CD4-positive, alpha-beta T cell treated with Interferon alpha-2 for 1 hour (primary cell): ENCODE measurements at regions not wholly inside any gene's neighbourhood (a gene's known extent, or its start where the extent isn't known, plus 50 kb on each side); places are given as distances from the start of the nearest gene placed in this dataset.

ENCODE experiments used
- DNase-seq, 2 donors: peaks; one replicate each; pipeline ENCODE4 v3.0.0-alpha.2; 2020 to 2022

DNA sequence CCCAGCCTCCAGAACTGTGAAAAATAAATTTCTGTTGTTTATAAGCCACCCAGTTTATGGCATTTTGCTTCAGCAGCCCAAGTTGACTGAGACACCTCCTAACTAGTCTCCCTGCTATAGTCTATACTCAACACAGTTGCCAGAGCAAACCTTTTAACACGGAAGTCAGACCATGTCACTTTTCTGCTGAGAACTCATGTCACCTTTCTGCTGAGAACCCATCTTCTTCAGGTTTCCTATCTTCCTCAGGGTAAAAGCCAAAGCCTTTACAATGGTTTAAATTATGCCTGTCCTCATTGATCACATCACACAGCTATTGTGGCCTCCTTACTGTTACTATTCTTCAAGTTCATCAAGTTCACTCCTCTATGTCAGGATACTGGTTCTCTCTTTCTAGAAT, 74.3 kb upstream of the SOX6 start:
- DNase-seq, result no peak

DNA sequence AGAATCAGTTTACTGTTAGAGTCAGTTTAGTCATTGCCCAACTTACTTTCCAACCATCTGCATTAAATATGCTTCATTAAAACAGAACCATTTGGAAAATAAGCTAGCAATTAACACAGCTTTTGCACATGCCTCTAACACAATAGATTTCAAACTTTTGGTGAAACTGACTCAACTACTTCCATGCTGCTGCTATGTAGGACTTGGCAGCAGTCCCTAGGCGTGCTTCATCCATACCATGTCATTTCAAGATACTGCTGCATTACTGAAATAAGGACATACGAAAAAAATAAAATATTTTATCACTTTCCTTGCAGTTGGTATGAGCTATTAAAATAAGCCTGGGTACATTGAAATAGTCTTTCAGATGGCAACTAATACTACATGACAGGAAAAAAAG, 65.5 kb upstream of the SOX6 start:
- no peak for DNase-seq

DNA sequence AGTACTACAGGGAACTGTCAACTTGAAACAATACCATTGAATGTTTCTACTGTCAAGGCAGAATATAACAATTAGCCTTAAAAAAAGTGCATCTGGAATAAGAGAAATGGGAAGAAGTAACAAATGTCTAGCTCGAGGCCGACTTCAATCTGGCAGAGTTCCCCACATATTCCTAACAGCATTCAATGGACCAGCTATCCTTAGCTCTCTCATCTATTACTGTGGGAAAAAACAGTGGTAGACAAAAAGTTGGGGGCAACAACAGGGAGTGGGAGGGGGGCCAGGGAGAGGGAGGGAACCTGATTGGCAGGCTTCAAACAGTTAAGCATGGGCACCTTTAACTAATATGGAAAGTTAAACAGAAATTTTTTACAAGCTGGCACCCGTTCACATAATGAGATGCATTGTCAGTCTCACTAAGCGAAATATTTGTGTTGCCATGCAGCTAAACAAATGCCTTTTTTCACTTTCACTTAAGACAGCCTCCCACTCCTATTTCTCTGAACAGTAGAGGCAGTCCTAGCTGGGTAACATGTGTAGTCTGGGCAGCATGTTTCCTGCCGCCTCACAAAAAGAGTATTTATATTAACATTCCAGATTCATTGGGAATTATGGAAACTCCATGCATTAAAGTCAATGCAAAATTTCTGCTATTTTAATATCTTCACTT, 62.2 kb upstream of the SOX6 start:
- no peak for DNase-seq

DNA sequence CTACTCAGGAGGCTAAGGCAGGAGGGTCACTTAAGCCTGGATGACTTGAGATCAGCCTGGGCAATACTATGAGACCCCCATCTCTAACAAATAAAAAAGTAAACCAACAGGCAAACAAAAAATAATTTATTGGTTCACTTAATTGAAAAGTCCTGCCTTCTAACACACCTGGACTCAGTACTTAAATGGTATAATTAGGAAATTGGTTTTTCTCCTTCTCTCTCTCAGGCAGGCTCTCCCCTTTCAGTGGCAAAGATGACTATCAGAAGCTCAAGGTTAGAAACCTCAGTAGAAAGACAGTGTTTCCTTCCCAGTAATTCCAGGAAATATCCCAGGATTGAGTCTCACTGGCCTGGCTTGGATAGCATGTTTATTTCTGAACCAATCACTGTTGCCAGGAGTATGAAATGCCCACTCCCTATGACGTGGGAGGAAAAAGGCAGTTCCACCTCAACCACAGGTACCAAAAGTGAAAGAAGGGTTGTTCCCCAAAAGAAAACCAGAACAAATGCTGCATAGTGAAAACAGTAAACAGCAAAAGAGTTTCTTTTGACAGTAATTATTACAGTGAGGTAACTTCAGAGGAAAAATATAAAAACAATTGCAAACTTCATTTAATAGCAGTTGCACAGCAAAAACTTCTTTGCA, 56.3 kb upstream of the SOX6 start:
- DNase-seq, result no peak

DNA sequence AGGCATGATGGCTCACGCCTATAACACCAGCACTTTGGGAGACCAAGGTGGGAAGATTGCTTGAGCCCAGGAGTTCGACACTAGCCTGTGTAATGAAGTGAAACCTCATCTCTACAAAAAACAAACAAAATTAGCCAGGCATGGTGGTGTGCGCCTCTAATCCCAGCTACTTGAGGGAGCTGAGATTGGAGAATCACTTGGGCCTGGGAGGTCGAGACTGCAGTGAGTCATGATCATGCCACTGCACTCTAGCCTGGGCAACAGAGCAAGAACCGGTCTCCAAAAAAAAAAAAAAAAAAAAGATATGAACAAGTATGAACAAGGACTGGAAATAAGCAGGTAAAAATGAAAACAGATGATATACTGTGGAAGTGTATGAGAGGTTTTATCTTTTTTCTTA, 54.1 kb upstream of the SOX6 start:
- DNase-seq, result no peak

DNA sequence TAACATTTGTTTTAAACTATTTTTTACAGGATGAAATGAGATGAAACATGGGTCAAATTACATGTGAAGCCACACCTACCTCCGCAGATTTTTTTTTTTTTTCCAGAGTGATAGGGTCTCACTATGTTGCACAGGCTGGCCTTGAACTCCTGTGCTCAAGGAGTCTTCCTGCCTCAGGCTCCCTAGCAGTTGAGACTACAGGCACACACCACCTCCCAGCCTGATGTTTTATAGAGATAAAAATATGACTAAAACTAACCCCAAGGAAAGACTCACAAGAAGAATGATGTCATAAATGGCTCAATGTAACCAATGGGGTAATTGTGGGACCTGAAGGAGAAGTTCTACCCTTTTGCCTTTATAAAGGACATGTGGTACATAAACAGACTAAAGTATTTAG, 52.3 kb upstream of the SOX6 start:
- DNase-seq, result no peak

DNA sequence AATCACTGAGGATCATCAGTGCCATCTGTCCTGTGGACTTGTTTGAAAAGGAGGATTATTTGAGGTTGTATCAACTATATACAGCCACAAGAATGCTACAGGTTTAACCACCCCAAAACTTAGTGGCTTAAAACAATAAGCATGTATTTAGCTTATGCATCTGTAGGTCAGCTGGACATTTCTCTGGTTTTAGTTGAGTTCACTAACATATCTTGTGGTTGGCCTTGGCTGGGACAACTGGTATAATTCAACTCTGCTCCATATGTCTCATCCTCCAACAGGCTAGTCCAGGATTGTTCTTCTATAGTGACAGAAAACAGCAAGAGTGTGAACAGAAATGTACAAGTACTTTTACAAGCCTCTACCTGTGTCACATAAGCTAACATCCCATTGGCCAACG, 49.9 kb upstream of the SOX6 start:
- no peak for DNase-seq
